ENCODE measurements at regions not wholly inside any gene's neighbourhood (a gene's known extent, or its start where the extent isn't known, plus 50 kb on each side); places are given as distances from the start of the nearest gene placed in this dataset.

DNA sequence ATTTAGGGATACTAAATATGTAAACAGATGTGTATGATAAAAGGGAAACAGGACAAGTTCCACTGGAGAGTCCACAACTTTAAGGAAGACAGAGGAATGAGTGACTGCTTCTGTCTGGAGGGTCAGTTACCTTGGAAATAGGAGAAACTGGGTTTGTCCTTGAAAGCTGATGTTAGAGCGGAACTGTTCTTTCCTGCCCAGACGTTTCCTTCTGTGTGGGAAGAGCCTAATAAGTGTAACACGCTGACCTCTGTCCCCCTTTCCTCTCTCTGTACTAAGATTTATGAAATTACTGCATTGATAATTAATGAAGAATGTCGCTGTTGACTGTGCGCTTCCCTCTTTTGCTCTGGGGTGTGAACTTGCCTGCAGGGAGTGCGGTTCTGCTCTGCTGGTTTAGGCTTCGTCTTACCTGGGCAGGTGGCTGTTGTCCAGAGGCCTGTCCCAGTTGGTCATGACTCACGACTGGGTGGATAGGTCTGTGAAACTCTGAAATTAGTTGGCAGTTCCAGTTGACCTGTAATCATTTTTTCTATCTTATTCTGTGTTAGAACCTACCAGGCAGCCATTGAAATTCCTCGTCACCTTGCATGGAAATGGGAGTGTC lies 126.8 kb downstream of the MTRR start:
- TF ChIP-seq, protein P1, sequence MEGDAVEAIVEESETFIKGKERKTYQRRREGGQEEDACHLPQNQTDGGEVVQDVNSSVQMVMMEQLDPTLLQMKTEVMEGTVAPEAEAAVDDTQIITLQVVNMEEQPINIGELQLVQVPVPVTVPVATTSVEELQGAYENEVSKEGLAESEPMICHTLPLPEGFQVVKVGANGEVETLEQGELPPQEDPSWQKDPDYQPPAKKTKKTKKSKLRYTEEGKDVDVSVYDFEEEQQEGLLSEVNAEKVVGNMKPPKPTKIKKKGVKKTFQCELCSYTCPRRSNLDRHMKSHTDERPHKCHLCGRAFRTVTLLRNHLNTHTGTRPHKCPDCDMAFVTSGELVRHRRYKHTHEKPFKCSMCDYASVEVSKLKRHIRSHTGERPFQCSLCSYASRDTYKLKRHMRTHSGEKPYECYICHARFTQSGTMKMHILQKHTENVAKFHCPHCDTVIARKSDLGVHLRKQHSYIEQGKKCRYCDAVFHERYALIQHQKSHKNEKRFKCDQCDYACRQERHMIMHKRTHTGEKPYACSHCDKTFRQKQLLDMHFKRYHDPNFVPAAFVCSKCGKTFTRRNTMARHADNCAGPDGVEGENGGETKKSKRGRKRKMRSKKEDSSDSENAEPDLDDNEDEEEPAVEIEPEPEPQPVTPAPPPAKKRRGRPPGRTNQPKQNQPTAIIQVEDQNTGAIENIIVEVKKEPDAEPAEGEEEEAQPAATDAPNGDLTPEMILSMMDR (IDR thresholded peaks at IDR 0.05; ENCODE audit: low read depth, low read length) = no peak
- TF ChIP-seq, protein P2, sequence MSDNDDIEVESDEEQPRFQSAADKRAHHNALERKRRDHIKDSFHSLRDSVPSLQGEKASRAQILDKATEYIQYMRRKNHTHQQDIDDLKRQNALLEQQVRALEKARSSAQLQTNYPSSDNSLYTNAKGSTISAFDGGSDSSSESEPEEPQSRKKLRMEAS (IDR thresholded peaks at IDR 0.05; ENCODE audit: low read depth, low read length) = no peak
